Tibial artery (tissue), 4 donors: ENCODE measurements at regions not wholly inside any gene's neighbourhood (a gene's known extent, or its start where the extent isn't known, plus 50 kb on each side); places are given as distances from the start of the nearest gene placed in this dataset.

ENCODE experiments used
- DNase-seq, 2 donors: peaks; one replicate each; pipeline ENCODE4 v3.0.0-alpha.2; 2019
- H3K27ac ChIP-seq, 2 donors: fragments of 200-600 bp; sonication (generic) in 1 of 2; 1 replicate in 1 of 2; 2 replicates in 1 of 2; pipeline ENCODE4 v1.5.1; 2018 to 2019; ENCODE audit warnings: mild to moderate bottlenecking in 1 of 2
- H3K27me3 ChIP-seq, 2 donors: fragments of 200-600 bp; sonication (generic) in 1 of 2; one replicate each; pipeline versions ENCODE4 v1.5.1 to v1.6.0; 2016 to 2019
- H3K36me3 ChIP-seq, 3 donors: fragments of 200-600 bp; sonication (generic) in 2 of 3; one replicate each; pipeline ENCODE4 v1.5.1; 2016 to 2019; ENCODE audit warnings: mild to moderate bottlenecking in 2 of 3
- H3K4me1 ChIP-seq, 4 donors: fragments of 200-600 bp; sonication (generic) in 2 of 4; 1 replicate in 3 of 4; 2 replicates in 1 of 4; pipeline ENCODE4 v1.5.1; 2016 to 2019
- H3K4me3 ChIP-seq, 2 donors: fragments of 200-600 bp; sonication (generic) in 1 of 2; 1 replicate in 1 of 2; 2 replicates in 1 of 2; pipeline ENCODE4 v1.5.1; 2018 to 2019; ENCODE audit warnings: mild to moderate bottlenecking in 2 of 2
- H3K9me3 ChIP-seq, 3 donors: fragments of 200-600 bp; sonication (generic) in 1 of 3; one replicate each; pipeline ENCODE4 v1.5.1; 2016 to 2019
- intact Hi-C: fragments of 100-400 bp; cut with DNase I; formaldehyde crosslinking; loops from one replicate; pipeline ENCODE4 v1.15.0; 2023; ENCODE audit warnings: low total_unique reads
- TF ChIP-seq, protein P1 (sequence below), 2 experiments: fragments of 200-600 bp in 1 of 2; fragments of 450-650 bp in 1 of 2; IDR thresholded peaks; one replicate each; pipeline ENCODE4 v1.5.1; 2017 to 2019; ENCODE audit warnings: antibody characterized with exemption in 2 of 2, mild to moderate bottlenecking in 1 of 2, moderate library complexity in 1 of 2

DNA sequence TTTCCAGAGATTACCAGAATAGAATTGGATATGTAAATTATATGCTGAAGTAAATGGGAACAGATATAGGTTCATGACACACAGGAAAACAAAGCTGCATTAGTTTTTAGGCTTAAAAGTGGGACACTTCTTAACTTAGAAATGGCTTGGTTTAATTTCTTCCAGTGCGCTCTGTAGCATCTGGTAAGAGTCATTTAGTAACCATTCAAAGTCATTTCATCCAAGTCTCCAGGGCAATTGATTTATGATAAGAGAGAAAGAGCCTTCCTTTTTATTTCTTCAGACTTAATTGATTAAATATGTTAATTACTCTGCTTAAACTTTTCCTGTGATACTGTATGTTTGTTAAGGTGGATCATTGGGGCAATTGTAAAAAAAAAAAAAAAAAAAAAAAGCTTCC, 368.0 kb downstream of the DOK5 start:
- intact Hi-C loops: no loop called here
- Histone ChIP-seq H3K9me3 (no peaks in the 10 kb centered on the region), H3K27ac (no peak overlapping the region), H3K4me3 (no peak overlapping the region), H3K27me3 (no peaks in the 10 kb centered on the region), H3K4me1 (no peaks in the 10 kb centered on the region), H3K36me3 (no peaks in the 10 kb centered on the region)
- TF ChIP-seq, protein P1, sequence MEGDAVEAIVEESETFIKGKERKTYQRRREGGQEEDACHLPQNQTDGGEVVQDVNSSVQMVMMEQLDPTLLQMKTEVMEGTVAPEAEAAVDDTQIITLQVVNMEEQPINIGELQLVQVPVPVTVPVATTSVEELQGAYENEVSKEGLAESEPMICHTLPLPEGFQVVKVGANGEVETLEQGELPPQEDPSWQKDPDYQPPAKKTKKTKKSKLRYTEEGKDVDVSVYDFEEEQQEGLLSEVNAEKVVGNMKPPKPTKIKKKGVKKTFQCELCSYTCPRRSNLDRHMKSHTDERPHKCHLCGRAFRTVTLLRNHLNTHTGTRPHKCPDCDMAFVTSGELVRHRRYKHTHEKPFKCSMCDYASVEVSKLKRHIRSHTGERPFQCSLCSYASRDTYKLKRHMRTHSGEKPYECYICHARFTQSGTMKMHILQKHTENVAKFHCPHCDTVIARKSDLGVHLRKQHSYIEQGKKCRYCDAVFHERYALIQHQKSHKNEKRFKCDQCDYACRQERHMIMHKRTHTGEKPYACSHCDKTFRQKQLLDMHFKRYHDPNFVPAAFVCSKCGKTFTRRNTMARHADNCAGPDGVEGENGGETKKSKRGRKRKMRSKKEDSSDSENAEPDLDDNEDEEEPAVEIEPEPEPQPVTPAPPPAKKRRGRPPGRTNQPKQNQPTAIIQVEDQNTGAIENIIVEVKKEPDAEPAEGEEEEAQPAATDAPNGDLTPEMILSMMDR (IDR thresholded peaks at IDR 0.05): no peak
- DNase-seq: no peak

- Histone ChIP-seq H3K4me3 (no peak overlapping the region), H3K9me3 (no peaks in the 10 kb centered on the region), H3K27me3 (no peaks in the 10 kb centered on the region), H3K27ac (no peak overlapping the region), H3K4me1 (no peaks in the 10 kb centered on the region), H3K36me3 (no peaks in the 10 kb centered on the region)
- intact Hi-C loops: no loop called here
- TF ChIP-seq, protein P1 (IDR thresholded peaks at IDR 0.05): no peak
- DNase-seq: no peak
Observed at GRCh38 chr20:54839224-54839623, 363.8 kb downstream of the DOK5 start.

DNA sequence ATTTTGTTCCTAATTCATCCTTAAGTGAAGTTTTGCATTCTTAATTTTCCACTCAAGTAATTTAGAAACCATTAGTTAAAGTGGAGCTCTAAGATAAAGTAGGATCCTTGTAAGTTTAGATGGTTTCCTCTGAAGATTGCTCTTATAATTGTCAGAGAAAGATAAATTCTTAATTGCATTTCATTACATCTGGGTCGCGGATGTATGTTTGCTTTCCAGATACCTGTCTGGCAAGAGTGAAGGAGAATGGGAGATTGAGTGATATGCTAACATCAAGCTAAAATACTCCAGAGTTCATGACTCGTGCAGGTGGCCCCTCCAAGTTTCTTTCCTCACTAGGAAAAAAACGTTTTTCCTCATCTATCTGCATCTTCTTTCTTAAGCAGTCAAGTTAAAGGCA, 361.8 kb downstream of the DOK5 start:
- no peaks in the 10 kb centered on the region for H3K9me3 ChIP-seq
- no peak for DNase-seq
- no peaks in the 10 kb centered on the region for H3K36me3 ChIP-seq
- intact Hi-C loops: no loop called here
- TF ChIP-seq, protein P1 (IDR thresholded peaks at IDR 0.05): no peak
- H3K27ac ChIP-seq: no peak overlapping the region
- no peak overlapping the region for H3K4me3 ChIP-seq
- no peaks in the 10 kb centered on the region for H3K4me1 ChIP-seq
- H3K27me3 ChIP-seq: no peaks in the 10 kb centered on the region

- intact Hi-C loops: no loop called here
- TF ChIP-seq, protein P1 (IDR thresholded peaks at IDR 0.05): no peak
- Histone ChIP-seq H3K27me3 (no peaks in the 10 kb centered on the region), H3K9me3 (no peaks in the 10 kb centered on the region), H3K27ac (no peak overlapping the region), H3K4me1 (no peaks in the 10 kb centered on the region), H3K36me3 (no peaks in the 10 kb centered on the region), H3K4me3 (no peak overlapping the region)
- no peak for DNase-seq
Observed at GRCh38 chr20:54822386-54822785, 347.0 kb downstream of the DOK5 start.

DNA sequence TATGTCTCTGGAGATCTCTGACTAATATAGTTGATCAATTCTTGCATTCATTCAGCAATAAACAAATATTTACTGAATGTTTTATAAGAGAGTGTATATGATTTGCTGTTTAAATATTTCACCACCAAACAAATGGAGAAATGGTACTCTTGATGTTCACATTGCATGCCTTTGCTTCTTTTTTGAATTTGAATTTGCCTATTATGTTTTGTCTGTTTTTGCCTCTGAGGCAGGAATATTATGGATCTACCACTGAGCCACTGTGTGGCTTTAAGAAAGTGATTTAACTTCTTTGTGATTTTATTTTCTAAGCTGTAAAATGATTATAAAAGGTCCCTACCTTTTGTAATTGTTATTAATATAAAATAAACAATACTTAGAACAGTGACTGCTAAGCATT, 345.0 kb downstream of the DOK5 start:
- no peaks in the 10 kb centered on the region for H3K36me3 ChIP-seq
- no peaks in the 10 kb centered on the region for H3K4me1 ChIP-seq
- no peak overlapping the region for H3K4me3 ChIP-seq
- H3K27me3 ChIP-seq: no peaks in the 10 kb centered on the region
- DNase-seq: no peak
- H3K9me3 ChIP-seq: no peaks in the 10 kb centered on the region
- H3K27ac ChIP-seq: no peak overlapping the region
- intact Hi-C loops: no loop called here
- TF ChIP-seq, protein P1 (IDR thresholded peaks at IDR 0.05): no peak

- no peak overlapping the region for H3K4me3 ChIP-seq
- H3K27me3 ChIP-seq: no peaks in the 10 kb centered on the region
- TF ChIP-seq, protein P1 (IDR thresholded peaks at IDR 0.05): no peak
- H3K36me3 ChIP-seq: no peaks in the 10 kb centered on the region
- DNase-seq: no peak
- H3K27ac ChIP-seq: no peak overlapping the region
- H3K4me1 ChIP-seq: no peaks in the 10 kb centered on the region
- intact Hi-C loops: no loop called here
- no peaks in the 10 kb centered on the region for H3K9me3 ChIP-seq
Observed at GRCh38 chr20:54806462-54806861, 331.1 kb downstream of the DOK5 start.
